Fibroblast of pulmonary artery (primary cell): ENCODE measurements at regions not wholly inside any gene's neighbourhood (a gene's known extent, or its start where the extent isn't known, plus 50 kb on each side); places are given as distances from the start of the nearest gene placed in this dataset.
"Not testable (repeated sequence)": the region's sequence is repeated elsewhere in the genome, so short reads cannot be mapped to it uniquely, and the experiment has no call there.

ENCODE experiments used
- DNase-seq: peaks from one replicate; pipeline ENCODE4 v3.0.0-alpha.2; 2010; ENCODE audit warnings: low read depth
- H3K4me3 ChIP-seq: replicated peaks from 2 replicates; pipeline ENCODE4 v1.5.1; 2011; ENCODE audit warnings: low read depth, mild to moderate bottlenecking, control low read depth, low read length, moderate library complexity
- TF ChIP-seq, protein P1 (sequence below): IDR thresholded peaks from 2 replicates; pipeline ENCODE4 v1.5.1; 2011; ENCODE audit warnings: mild to moderate bottlenecking, control low read depth, low read length, inconsistent platforms; ENCODE audit errors: missing control alignments

GRCh38 chr2:183459466-183459865 lies 335.2 kb downstream of the NUP35 start:
- no peak for DNase-seq
- TF ChIP-seq, protein P1, sequence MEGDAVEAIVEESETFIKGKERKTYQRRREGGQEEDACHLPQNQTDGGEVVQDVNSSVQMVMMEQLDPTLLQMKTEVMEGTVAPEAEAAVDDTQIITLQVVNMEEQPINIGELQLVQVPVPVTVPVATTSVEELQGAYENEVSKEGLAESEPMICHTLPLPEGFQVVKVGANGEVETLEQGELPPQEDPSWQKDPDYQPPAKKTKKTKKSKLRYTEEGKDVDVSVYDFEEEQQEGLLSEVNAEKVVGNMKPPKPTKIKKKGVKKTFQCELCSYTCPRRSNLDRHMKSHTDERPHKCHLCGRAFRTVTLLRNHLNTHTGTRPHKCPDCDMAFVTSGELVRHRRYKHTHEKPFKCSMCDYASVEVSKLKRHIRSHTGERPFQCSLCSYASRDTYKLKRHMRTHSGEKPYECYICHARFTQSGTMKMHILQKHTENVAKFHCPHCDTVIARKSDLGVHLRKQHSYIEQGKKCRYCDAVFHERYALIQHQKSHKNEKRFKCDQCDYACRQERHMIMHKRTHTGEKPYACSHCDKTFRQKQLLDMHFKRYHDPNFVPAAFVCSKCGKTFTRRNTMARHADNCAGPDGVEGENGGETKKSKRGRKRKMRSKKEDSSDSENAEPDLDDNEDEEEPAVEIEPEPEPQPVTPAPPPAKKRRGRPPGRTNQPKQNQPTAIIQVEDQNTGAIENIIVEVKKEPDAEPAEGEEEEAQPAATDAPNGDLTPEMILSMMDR: no peak
- H3K4me3 ChIP-seq: no peak overlapping the region

DNA sequence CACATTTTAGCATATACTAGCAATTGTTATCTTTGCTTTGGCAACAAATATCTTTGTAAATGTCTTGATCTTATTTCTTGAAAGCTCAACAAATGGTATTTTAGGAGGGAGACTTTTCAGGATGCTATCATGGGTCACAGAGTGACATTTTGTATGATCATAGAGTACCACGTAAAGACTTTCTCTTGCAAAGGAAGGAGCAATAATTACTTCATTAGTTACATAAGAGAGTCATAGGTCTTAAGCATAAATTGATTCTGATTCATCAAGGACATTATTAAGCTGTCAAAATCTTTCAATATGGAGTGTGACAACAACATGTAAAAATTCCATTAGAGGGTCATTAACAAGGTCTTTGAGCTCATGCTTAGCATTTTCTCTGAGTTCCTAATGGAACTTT lies 339.6 kb downstream of the NUP35 start:
- TF ChIP-seq, protein P1: no peak
- H3K4me3 ChIP-seq: no peak overlapping the region
- DNase-seq: no peak

DNA sequence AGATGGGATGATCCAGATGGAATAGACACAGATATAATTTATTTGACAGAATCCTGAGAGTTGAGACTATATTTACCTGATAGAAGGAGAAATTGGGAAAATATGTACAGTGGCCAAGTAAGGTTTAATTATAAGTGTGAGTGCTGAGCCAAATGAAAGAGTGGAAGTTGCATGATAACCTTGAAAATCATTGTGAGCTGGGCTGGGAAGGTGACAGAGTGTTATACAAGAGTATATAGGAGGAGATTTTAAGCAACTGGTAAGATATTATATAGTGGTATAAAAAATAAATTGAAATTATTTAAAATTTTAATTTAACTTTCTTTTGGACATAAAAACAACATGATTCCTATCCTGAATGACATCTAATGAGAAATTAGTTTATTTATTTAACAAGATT lies 340.8 kb downstream of the NUP35 start:
- TF ChIP-seq, protein P1: no peak
- H3K4me3 ChIP-seq: no peak overlapping the region
- no peak for DNase-seq

DNA sequence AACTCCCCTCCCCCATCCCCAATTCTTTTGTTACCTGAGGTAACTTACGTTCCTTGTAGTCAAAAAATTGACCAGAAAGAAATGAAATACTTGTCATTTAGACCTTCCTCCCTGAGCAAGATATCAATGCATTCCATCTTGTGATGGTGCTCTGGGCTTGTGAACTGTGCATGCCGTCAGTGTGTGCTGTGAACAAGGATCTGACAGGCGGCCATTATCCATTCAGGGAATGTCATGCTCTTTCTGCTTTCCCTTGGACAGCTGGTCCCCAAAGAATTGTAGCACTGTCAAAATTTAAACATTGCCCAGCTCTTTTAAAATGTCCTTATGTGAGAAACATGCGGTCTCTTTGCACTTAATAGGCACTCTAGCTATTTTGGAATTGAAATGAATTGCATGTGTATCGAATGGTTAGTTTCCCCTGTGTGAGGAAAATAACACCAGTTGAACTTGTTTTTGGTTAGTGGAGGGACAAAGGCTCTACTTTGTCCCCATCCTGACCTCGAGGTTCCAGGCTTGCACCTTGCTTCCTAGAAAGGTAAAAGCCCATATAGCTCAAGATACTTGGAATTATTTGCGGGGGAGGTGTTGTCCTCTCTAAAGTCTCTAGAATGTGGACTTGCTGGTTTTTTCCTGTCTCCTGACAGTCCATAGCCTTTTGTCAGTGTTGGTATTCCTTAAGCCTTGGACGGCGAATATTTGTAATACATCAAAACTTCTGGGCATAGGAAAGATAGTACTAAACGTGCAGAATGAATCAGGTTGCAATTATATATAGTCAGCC lies 350.9 kb downstream of the NUP35 start:
- no peak overlapping the region for H3K4me3 ChIP-seq
- TF ChIP-seq, protein P1: no peak
- no peak for DNase-seq

DNA sequence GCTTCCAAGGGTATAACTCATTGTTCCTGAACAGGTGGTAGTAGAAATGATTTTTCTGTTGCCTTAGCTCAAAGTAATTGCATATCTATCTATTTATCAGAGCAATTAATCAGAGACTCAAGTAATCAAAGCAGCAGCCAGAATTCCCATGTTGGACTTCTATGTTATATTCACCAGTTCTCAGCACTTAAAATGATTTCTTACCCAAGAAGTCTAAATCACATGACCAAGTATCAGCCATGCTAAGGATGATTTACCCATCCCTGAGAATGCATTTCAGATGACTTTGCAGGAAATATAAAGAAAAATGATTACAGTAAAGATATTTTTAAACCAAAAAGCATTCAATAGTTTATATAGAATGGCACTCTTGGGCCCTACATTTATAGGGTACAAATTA lies 352.2 kb downstream of the NUP35 start:
- H3K4me3 ChIP-seq: no peak overlapping the region
- no peak for DNase-seq
- TF ChIP-seq, protein P1: no peak

DNA sequence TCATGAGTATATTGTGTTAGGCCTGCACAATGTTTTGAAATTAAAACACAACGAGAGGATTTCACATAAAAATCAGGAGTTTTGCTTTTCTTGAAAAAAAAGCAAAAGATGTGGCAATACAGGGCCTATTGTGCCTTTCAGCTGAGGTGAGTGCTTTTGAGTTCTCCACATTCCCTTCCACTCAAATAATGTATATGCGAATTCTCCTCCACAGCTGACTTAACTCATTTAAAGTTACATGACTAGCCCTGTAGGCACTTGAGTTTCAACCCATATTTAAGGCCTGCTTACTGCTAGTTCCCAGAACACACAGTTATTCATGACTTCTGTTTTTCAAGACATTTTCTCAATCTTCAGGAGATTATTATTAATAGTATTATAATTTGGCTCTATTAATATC lies 353.1 kb downstream of the NUP35 start:
- DNase-seq: no peak
- TF ChIP-seq, protein P1: no peak
- H3K4me3 ChIP-seq: no peak overlapping the region

DNA sequence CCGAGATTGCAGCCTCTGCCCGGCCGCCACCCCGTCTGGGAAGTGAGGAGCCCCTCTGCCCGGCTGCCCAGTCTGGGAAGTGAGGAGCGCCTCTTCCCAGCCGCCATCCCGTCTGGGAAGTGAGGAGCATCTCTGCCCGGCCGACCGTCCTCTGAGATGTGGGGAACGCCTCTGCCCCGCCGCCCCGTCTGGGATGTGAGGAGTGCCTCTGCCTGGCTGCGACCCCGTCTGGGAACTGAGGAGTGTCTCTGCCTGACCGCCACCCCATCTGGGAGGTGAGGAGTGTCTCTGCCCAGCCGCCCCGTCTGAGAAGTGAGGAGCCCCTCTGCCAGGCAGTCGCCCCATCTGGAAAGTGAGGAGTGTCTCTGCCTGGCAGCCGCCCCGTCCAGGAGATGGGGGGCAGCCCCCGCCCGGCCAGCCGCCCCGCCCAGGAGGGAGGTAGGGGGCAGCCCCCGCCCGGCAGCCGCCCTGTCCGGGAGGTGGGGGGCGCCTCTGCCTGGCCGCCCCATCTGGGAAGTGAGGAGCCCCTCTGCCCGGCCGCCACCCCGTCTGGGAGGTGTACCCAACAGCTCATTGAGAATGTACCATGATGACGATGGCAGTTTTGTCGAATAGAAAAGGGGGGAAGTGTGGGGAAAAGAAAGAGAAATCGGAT lies 354.8 kb downstream of the NUP35 start:
- not testable (repeated sequence) for H3K4me3 ChIP-seq, DNase-seq
